Astrocyte of the cerebellum (primary cell): ENCODE measurements at regions not wholly inside any gene's neighbourhood (a gene's known extent, or its start where the extent isn't known, plus 50 kb on each side); places are given as distances from the start of the nearest gene placed in this dataset.

Source experiments
- DNase-seq: peaks from one replicate; pipeline ENCODE4 v3.0.0-alpha.2; 2011; ENCODE audit warnings: low read depth
- H3K4me3 ChIP-seq: 2 replicates; pipeline ENCODE4 v1.5.1; 2011; ENCODE audit warnings: mild to moderate bottlenecking, low read depth, low read length, moderate library complexity
- in situ Hi-C: cut with HindIII; loops from 2 replicates; pipeline ENCODE4 v1.10.0; 2017; ENCODE audit warnings: low sequenced_read_pairs
- TF ChIP-seq, protein P1 (sequence below): IDR thresholded peaks from 2 replicates; pipeline ENCODE4 v1.5.1; 2012; ENCODE audit warnings: low read length, low read depth, moderate library complexity, mild to moderate bottlenecking; ENCODE audit errors: missing control alignments

DNA sequence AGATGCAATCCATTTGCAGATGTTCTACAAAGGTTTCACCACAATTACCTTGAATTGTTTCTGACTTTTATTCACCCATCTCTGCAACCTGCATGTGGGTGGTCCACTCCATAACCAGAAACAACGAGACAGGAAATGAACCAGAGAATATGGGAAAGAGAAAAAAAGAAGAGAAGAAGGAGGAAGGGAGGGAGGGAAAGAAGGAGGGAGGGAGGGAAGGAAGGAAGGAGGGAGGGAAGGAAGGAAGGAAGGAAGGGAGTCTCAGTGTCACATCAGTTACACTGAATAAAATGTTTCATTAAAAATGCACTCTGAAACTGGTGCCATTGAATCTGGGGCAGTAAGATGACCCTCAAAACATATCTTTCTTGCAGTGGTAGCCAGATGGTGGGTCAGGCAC lies 301.3 kb upstream of the MGMT start:
- no peak for DNase-seq
- no peak overlapping the region for H3K4me3 ChIP-seq
- in situ Hi-C loops, result no loop called here
- TF ChIP-seq, protein P1, sequence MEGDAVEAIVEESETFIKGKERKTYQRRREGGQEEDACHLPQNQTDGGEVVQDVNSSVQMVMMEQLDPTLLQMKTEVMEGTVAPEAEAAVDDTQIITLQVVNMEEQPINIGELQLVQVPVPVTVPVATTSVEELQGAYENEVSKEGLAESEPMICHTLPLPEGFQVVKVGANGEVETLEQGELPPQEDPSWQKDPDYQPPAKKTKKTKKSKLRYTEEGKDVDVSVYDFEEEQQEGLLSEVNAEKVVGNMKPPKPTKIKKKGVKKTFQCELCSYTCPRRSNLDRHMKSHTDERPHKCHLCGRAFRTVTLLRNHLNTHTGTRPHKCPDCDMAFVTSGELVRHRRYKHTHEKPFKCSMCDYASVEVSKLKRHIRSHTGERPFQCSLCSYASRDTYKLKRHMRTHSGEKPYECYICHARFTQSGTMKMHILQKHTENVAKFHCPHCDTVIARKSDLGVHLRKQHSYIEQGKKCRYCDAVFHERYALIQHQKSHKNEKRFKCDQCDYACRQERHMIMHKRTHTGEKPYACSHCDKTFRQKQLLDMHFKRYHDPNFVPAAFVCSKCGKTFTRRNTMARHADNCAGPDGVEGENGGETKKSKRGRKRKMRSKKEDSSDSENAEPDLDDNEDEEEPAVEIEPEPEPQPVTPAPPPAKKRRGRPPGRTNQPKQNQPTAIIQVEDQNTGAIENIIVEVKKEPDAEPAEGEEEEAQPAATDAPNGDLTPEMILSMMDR, result no peak

DNA sequence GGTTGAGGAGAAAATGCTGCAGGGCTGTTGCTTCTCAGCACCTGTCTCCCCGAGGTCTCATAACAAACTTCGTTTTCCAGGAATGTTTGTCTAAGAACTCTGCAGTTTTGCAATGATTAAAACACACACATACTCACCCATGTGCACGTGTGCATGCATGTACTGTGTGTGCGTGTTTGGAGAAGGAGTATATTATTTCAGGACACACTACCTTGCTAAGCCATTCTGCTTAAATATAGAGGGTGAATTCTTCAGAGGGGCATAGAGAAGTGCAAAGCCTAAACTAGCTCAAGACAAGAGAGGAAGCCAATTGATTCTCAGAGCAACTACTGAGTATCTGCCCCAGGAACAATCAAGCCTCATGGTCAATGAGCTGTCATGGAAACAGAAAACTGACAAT lies 298.4 kb upstream of the MGMT start:
- DNase-seq, result no peak
- TF ChIP-seq, protein P1, result no peak
- no peak overlapping the region for H3K4me3 ChIP-seq
- in situ Hi-C loops, result no loop called here

DNA sequence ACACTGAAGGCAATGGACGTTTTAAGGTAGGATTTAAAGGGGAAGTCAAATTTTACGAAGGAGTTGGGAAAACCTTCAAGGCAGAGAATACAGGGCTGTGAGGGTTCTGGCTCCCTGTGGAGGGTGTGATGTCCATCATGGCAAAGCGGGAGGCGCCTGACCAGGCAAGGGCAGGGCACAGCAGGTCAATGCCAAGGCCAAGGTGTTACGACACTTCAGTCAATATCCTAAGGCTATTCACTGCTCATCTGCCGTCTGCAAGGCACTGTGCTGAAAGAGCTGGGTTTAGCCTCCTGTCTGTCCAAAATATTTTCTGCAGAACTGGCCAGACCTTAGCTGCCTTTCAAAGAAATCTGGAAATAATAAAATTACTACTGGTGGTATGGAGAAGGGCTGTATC lies 297.9 kb upstream of the MGMT start:
- no peak for DNase-seq
- no peak overlapping the region for H3K4me3 ChIP-seq
- in situ Hi-C loops, result no loop called here
- TF ChIP-seq, protein P1, result no peak

DNA sequence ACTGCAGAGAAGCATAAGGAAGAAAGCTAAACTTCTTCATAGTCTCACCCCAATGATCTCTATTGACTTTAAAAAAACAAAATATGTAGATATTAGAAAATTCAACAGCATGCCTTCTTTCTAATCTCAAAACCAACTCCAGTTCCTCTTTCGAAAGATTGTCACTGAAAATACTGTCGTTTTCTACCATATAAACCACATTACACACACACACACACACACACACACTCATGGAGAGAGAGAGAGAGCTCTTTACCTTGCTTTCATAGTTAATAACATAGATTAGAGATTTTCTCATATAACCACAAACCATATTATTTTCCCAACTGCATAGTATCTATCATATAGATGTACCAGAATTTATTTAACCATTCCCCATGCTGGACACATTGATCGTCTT lies 296.2 kb upstream of the MGMT start:
- in situ Hi-C loops, result no loop called here
- TF ChIP-seq, protein P1, result no peak
- H3K4me3 ChIP-seq, result no peak overlapping the region
- no peak for DNase-seq

DNA sequence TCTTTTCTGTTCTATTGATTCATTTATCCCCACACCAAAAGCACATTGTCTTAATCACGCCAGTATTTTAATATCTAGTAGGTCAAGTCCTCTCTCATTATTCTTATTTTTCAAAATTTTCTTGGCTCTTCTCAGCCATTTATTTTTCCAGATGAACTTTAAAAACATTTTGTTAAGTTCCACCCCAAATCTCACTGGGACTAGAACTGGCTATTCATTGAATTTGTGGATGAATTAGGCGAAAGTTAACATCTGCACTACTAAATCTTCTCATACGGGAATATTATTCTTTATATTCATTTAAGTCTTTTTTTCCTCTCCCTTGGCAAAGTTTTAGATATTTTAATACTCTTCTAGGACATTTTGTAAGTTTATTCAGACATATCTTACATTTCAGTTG lies 295.2 kb upstream of the MGMT start:
- DNase-seq, result no peak
- H3K4me3 ChIP-seq, result no peak overlapping the region
- in situ Hi-C loops, result no loop called here
- TF ChIP-seq, protein P1, result no peak

DNA sequence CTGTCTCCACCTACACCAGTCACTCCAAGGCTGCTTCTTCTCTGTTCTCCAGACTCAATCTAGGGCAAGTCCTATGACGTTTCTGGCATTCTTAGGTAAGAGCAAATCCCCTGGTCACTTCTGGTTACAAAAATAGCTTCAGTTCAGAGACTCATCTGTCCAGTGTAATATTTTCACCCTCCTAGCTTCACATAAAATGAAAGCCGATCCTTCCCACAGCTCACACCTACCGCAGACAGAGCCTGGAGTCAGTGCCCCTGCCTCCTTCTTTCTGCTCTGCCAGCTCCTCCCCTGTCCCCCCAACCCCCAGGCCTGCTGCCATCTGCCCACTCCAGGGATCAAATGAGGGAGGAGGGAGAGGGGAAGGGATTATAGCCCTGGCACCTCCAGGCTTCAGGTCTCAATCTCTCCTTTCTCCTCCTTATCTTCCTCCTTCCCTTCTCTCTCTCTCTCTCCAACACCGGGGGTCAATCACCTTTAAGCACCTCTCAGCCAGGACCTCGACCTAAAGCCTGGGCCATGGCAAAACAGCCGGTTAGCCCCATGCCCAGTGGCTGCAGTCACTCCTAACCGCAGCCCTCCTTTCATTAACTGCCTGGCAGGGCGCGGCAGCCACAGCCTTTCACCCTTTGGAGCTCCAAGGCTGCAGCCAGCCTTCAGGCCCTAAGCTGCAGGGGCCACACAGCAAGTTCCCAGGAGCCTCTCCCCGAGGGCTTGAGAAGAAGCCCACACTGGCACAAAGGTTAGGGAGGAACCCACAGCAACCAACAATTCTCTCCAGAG lies 292.6 kb upstream of the MGMT start:
- TF ChIP-seq, protein P1, result no peak
- H3K4me3 ChIP-seq, result no peak overlapping the region
- DNase-seq, result no peak
- in situ Hi-C loops, result no loop called here
